Tibial nerve (tissue), 3 donors: ENCODE measurements at regions not wholly inside any gene's neighbourhood (a gene's known extent, or its start where the extent isn't known, plus 50 kb on each side); places are given as distances from the start of the nearest gene placed in this dataset.

Experiments
- POLR2A ChIP-seq, 2 donors: fragments of 450-650 bp; IDR thresholded peaks; one replicate each; pipeline ENCODE4 v1.6.1; 2017; ENCODE audit warnings: antibody characterized with exemption in 2 of 2, mild to moderate bottlenecking in 2 of 2, moderate library complexity in 2 of 2
- TF ChIP-seq, protein P1 (sequence below), 5 experiments: fragments of 200-600 bp in 3 of 5; fragments of 450-650 bp in 2 of 5; sonication (generic) in 3 of 5; IDR thresholded peaks; one replicate each; pipeline ENCODE4 v1.5.1; 2016 to 2019; ENCODE audit warnings: antibody characterized with exemption in 5 of 5, mild to moderate bottlenecking in 3 of 5, moderate library complexity in 2 of 5

DNA sequence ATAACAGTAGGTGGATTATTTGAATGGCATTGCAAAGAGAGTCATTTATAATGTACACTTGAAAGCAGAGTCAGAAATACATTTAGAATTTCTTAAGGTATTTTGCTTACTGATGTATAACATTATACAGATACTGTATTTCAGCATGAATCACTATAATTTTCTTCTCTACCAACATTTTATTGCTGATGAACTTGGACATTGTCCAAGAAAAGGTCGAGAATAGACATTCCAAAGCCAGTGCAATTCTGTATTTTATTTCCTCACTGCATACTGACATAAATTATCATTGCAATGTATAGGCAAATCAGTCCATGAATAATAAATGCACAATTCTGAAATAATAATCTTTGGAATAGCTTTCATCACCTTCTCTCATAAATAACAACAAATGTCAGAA is 1420.0 kb upstream of the EYS start:
- TF ChIP-seq, protein P1, sequence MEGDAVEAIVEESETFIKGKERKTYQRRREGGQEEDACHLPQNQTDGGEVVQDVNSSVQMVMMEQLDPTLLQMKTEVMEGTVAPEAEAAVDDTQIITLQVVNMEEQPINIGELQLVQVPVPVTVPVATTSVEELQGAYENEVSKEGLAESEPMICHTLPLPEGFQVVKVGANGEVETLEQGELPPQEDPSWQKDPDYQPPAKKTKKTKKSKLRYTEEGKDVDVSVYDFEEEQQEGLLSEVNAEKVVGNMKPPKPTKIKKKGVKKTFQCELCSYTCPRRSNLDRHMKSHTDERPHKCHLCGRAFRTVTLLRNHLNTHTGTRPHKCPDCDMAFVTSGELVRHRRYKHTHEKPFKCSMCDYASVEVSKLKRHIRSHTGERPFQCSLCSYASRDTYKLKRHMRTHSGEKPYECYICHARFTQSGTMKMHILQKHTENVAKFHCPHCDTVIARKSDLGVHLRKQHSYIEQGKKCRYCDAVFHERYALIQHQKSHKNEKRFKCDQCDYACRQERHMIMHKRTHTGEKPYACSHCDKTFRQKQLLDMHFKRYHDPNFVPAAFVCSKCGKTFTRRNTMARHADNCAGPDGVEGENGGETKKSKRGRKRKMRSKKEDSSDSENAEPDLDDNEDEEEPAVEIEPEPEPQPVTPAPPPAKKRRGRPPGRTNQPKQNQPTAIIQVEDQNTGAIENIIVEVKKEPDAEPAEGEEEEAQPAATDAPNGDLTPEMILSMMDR (IDR thresholded peaks at IDR 0.05), result no peak
- TF ChIP-seq POLR2A (IDR thresholded peaks at IDR 0.05), result no peak
